Peyer's patch (tissue), 4 donors: ENCODE measurements at regions not wholly inside any gene's neighbourhood (a gene's known extent, or its start where the extent isn't known, plus 50 kb on each side); places are given as distances from the start of the nearest gene placed in this dataset.

Experiments
- POLR2A ChIP-seq, 2 donors: fragments of 450-650 bp; IDR thresholded peaks; one replicate each; pipeline ENCODE4 v1.5.1; 2017; ENCODE audit warnings: antibody characterized with exemption in 2 of 2, mild to moderate bottlenecking in 2 of 2, moderate library complexity in 2 of 2
- TF ChIP-seq, protein P1 (sequence below), 6 experiments: fragments of 450-650 bp in 4 of 6; fragments of 200-600 bp in 2 of 6; sonication (generic) in 1 of 6; IDR thresholded peaks; one replicate each; pipeline ENCODE4 v1.5.1; 2017 to 2019; ENCODE audit warnings: antibody characterized with exemption in 6 of 6, mild to moderate bottlenecking in 3 of 6, moderate library complexity in 1 of 6

DNA sequence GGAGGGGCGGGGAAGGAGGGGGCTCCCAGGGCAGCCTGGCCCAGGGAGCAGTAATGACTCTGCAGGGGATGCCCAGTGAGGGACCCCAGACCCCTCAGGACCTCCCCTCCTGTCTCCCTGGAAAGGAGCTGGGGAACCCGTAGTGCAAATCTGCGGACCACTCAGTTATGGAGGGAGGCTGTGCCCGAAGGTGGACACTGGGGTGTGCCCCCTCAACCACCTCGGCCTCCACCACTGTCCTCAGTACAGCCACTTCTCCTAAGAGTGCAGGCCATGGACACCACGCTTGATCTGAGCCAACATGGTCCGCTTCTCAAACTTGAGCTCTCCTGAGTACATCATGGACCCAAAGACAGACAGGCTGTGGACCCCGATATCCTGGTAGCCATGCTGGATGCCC is 378.2 kb upstream of the MAOA start:
- TF ChIP-seq, protein P1, sequence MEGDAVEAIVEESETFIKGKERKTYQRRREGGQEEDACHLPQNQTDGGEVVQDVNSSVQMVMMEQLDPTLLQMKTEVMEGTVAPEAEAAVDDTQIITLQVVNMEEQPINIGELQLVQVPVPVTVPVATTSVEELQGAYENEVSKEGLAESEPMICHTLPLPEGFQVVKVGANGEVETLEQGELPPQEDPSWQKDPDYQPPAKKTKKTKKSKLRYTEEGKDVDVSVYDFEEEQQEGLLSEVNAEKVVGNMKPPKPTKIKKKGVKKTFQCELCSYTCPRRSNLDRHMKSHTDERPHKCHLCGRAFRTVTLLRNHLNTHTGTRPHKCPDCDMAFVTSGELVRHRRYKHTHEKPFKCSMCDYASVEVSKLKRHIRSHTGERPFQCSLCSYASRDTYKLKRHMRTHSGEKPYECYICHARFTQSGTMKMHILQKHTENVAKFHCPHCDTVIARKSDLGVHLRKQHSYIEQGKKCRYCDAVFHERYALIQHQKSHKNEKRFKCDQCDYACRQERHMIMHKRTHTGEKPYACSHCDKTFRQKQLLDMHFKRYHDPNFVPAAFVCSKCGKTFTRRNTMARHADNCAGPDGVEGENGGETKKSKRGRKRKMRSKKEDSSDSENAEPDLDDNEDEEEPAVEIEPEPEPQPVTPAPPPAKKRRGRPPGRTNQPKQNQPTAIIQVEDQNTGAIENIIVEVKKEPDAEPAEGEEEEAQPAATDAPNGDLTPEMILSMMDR (IDR thresholded peaks at IDR 0.05) = no peak
- no peak for TF ChIP-seq POLR2A (IDR thresholded peaks at IDR 0.05)
